Upper lobe of left lung (tissue), 4 donors: ENCODE measurements at regions not wholly inside any gene's neighbourhood (a gene's known extent, or its start where the extent isn't known, plus 50 kb on each side); places are given as distances from the start of the nearest gene placed in this dataset.
"Not testable (repeated sequence)": the region's sequence is repeated elsewhere in the genome, so short reads cannot be mapped to it uniquely, and the experiment has no call there.

ENCODE experiments used
- POLR2A ChIP-seq, 4 donors: fragments of 450-650 bp; IDR thresholded peaks; one replicate each; pipeline ENCODE4 v1.5.1; 2016 to 2017; ENCODE audit warnings: antibody characterized with exemption in 4 of 4, mild to moderate bottlenecking in 2 of 4
- TF ChIP-seq, protein P1 (sequence below), 6 experiments: fragments of 450-650 bp in 4 of 6; fragments of 200-600 bp in 2 of 6; sonication (generic) in 2 of 6; IDR thresholded peaks; one replicate each; pipeline ENCODE4 v1.5.1; 2016 to 2019; ENCODE audit warnings: antibody characterized with exemption in 6 of 6

DNA sequence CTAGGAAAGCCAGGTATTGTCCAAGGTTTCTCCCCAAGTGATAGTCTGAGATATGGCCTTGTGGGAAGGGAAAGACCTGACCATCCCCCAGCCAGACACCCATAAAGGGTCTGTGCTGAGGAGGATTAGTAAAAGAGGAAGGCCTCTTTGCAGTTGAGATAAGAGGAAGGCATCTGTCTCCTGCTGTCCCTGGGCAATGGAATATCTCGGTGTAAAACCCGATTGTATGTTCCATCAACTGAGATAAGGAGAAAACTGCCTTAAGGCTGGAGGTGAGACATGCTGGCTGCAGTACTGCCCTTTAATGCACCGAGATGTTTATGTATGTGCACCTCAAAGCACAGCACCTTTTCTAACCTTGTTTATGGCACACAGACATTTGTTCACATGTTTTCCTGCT lies 805.9 kb downstream of the FOXD4L5 start:
- TF ChIP-seq, protein P1, sequence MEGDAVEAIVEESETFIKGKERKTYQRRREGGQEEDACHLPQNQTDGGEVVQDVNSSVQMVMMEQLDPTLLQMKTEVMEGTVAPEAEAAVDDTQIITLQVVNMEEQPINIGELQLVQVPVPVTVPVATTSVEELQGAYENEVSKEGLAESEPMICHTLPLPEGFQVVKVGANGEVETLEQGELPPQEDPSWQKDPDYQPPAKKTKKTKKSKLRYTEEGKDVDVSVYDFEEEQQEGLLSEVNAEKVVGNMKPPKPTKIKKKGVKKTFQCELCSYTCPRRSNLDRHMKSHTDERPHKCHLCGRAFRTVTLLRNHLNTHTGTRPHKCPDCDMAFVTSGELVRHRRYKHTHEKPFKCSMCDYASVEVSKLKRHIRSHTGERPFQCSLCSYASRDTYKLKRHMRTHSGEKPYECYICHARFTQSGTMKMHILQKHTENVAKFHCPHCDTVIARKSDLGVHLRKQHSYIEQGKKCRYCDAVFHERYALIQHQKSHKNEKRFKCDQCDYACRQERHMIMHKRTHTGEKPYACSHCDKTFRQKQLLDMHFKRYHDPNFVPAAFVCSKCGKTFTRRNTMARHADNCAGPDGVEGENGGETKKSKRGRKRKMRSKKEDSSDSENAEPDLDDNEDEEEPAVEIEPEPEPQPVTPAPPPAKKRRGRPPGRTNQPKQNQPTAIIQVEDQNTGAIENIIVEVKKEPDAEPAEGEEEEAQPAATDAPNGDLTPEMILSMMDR (IDR thresholded peaks at IDR 0.05) = not testable (repeated sequence)
- TF ChIP-seq POLR2A (IDR thresholded peaks at IDR 0.05) = not testable (repeated sequence)
